GM23248 (cell line): ENCODE measurements at regions not wholly inside any gene's neighbourhood (a gene's known extent, or its start where the extent isn't known, plus 50 kb on each side); places are given as distances from the start of the nearest gene placed in this dataset.

Experiments used
- EZH2 ChIP-seq: fragments of 200-600 bp; sonication (generic); IDR thresholded peaks from 2 replicates; pipeline ENCODE4 v1.6.1; 2018; ENCODE audit warnings: antibody characterized with exemption, mild to moderate bottlenecking; ENCODE audit not compliant: insufficient read depth, poor library complexity, severe bottlenecking
- EZH2phosphoT487 ChIP-seq: fragments of 200-600 bp; sonication (generic); IDR thresholded peaks from 2 replicates; pipeline ENCODE4 v1.6.1; 2018; ENCODE audit warnings: antibody characterized with exemption, moderate library complexity, mild to moderate bottlenecking, low read depth; ENCODE audit not compliant: insufficient read depth

DNA sequence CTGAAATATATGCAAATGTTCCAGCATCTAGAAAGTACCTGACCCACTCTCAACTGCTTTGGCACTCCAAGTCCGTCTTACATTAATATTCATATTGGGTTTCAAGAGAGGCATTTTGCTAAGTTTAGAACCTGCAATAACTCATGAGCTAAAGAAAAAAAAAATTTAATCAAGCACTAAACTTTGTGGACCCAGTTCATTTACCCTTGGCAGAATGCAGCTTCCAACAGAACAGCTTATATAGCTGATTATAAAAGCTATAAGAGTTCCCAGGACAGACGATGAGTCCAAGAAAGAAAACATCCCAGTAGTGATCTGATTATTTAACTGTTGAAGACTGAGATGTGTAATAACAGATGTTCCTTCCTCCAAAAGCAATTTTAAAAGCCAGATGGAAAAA lies 592.0 kb downstream of the KCNH5 start:
- no peak for TF ChIP-seq EZH2phosphoT487
- TF ChIP-seq EZH2 = no peak
